ENCODE measurements at regions not wholly inside any gene's neighbourhood (a gene's known extent, or its start where the extent isn't known, plus 50 kb on each side); places are given as distances from the start of the nearest gene placed in this dataset.
"Not testable (repeated sequence)": the region's sequence is repeated elsewhere in the genome, so short reads cannot be mapped to it uniquely, and the experiment has no call there.

GRCh38 chr15:21324720-21325460 is 115.4 kb downstream of the POTEB3 start:
- H3K79me2 ChIP-seq (ENCODE audit: insufficient read depth); in situ Hi-C loops (cut with MboI); H3K36me3 ChIP-seq (ENCODE audit: low read depth); H3K4me3 ChIP-seq; H4K20me1 ChIP-seq (ENCODE audit: insufficient read depth); H3K27ac ChIP-seq; H3K9ac ChIP-seq; H2AFZ ChIP-seq; H3K9me2 ChIP-seq (ENCODE audit: insufficient read depth); H3K27me3 ChIP-seq (replicated peaks; ENCODE audit: insufficient read depth); H3F3A ChIP-seq (ENCODE audit: insufficient read depth); DNase-seq; H3K4me2 ChIP-seq (ENCODE audit: unreplicated experiment); H3K4me1 ChIP-seq (ENCODE audit: insufficient read depth); H3K9me3 ChIP-seq (ENCODE audit: low read depth): not testable (repeated sequence)
- 64 to 82% methylated on average over 2 to 34 of the region's 68 CpGs for WGBS, 2 experiments (ENCODE audit: low coverage in 1 of 2, low lambda C conversion rate in 2 of 2, missing lambda C conversion rate in 2 of 2)

DNA sequence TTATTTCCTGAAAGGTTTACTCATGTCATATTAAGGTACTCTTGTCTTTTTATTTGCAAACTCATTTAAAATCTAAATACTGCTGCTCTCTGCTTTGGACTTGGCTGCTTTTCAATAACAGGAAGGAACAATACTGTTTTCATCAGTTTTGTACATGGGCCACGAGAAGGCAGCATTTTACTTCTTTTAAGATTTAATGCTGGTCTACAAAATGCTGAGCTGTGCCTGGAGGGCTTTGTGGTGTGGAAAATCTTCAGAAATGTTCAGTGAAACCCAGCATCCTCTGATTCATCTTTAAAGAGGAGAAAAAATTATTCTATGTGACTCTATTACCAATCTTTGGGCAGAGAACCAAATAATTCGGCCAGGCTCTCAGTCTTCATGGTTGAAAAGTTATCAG is 155.9 kb downstream of the POTEB3 start:
- H3K27me3 ChIP-seq (replicated peaks; ENCODE audit: insufficient read depth); H3F3A ChIP-seq (ENCODE audit: insufficient read depth); H3K4me2 ChIP-seq (ENCODE audit: unreplicated experiment); H3K36me3 ChIP-seq (ENCODE audit: low read depth); H3K4me1 ChIP-seq (ENCODE audit: insufficient read depth); DNase-seq; H3K9me3 ChIP-seq (ENCODE audit: low read depth); H3K9me2 ChIP-seq (ENCODE audit: insufficient read depth); H3K79me2 ChIP-seq (ENCODE audit: insufficient read depth); H4K20me1 ChIP-seq (ENCODE audit: insufficient read depth); H3K4me3 ChIP-seq; in situ Hi-C loops (cut with MboI); H2AFZ ChIP-seq; H3K27ac ChIP-seq; H3K9ac ChIP-seq: not testable (repeated sequence)
- 5 to 9% methylated on average over 1 of the region's 2 CpGs for WGBS, 2 experiments (ENCODE audit: low coverage in 1 of 2, low lambda C conversion rate in 2 of 2, missing lambda C conversion rate in 2 of 2)

GRCh38 chr15:21283210-21283609 is 157.1 kb downstream of the POTEB3 start:
- H3K36me3 ChIP-seq (ENCODE audit: low read depth); H3K4me3 ChIP-seq; H3K4me2 ChIP-seq (ENCODE audit: unreplicated experiment); H2AFZ ChIP-seq; H3K27me3 ChIP-seq (replicated peaks; ENCODE audit: insufficient read depth); H3K79me2 ChIP-seq (ENCODE audit: insufficient read depth); H4K20me1 ChIP-seq (ENCODE audit: insufficient read depth); H3K27ac ChIP-seq; H3F3A ChIP-seq (ENCODE audit: insufficient read depth); H3K9me3 ChIP-seq (ENCODE audit: low read depth); H3K4me1 ChIP-seq (ENCODE audit: insufficient read depth); in situ Hi-C loops (cut with MboI); H3K9ac ChIP-seq; H3K9me2 ChIP-seq (ENCODE audit: insufficient read depth); DNase-seq: not testable (repeated sequence)
- WGBS, 2 experiments (ENCODE audit: low coverage in 1 of 2, low lambda C conversion rate in 2 of 2, missing lambda C conversion rate in 2 of 2) = no CpG with 5 or more reads among the region's 1 CpG

DNA sequence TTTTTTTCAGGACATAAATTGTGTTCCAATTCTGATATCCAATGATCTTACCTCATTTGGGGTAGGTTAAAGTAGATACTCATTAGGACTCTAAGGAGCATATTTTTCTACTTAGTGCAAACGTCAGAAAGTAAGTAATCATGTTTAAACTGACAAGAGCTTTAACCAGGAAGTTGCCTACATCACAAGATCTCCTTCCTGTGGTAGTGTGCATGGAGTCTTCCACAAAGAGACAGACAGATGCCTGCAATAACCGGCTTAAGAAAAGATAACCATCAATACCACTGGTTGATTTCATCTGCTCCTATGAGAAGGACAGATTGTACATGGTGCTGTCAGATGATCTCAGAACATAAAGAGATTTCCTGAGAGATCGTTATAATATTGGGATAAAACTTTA is 160.0 kb downstream of the POTEB3 start:
- in situ Hi-C loops (cut with MboI); H3K4me3 ChIP-seq; H3K4me2 ChIP-seq (ENCODE audit: unreplicated experiment); H3K9ac ChIP-seq; H3K79me2 ChIP-seq (ENCODE audit: insufficient read depth); H3K27me3 ChIP-seq (replicated peaks; ENCODE audit: insufficient read depth); H3K27ac ChIP-seq; H3K9me3 ChIP-seq (ENCODE audit: low read depth); H3K36me3 ChIP-seq (ENCODE audit: low read depth); H2AFZ ChIP-seq; DNase-seq; H4K20me1 ChIP-seq (ENCODE audit: insufficient read depth); H3F3A ChIP-seq (ENCODE audit: insufficient read depth); H3K4me1 ChIP-seq (ENCODE audit: insufficient read depth); H3K9me2 ChIP-seq (ENCODE audit: insufficient read depth): not testable (repeated sequence)
- no CpG with 5 or more reads among the region's 3 CpGs for WGBS, 2 experiments (ENCODE audit: low coverage in 1 of 2, low lambda C conversion rate in 2 of 2, missing lambda C conversion rate in 2 of 2)

DNA sequence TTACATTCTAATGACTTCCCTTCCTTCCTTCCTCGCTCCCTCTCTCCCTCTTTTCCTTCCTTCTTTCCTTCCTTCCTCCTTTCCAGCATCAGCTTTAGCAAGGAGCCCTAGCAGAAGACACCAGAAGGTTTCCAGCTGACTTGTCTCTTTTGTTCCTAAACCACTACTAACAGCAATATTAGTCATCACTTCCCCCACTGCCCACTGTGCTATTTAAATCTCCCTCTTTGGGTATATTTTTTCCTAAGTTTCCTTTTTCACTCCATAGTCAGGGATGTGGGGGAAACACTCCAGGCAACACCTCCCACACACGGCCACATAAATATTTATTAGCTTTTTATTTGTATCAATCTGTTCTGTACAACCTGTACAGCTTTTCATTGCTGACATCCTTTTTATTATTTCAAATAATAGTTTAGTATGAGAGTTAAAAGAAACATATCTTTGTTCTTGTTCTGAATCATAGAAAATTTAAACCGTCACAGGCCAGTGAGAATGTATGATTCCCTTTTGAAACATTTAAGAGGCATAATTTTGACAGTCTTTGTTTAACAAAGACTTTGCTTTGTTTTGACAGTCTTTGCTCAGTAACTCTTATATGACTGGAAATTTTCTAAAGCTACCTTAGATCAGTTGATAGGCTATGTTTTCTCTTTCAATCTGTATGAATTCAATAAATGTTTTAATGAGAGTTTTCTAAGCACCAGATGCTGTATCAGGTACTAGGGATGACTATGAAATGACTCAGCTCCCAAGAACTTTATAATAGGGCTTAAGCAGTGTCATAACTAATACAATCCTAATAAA is 167.9 kb downstream of the POTEB3 start:
- H3K27ac ChIP-seq; H3K27me3 ChIP-seq (replicated peaks; ENCODE audit: insufficient read depth); H3K4me1 ChIP-seq (ENCODE audit: insufficient read depth); H2AFZ ChIP-seq; H3K36me3 ChIP-seq (ENCODE audit: low read depth); H3K79me2 ChIP-seq (ENCODE audit: insufficient read depth); H3K9ac ChIP-seq; H3K4me3 ChIP-seq; H4K20me1 ChIP-seq (ENCODE audit: insufficient read depth); in situ Hi-C loops (cut with MboI); H3K9me2 ChIP-seq (ENCODE audit: insufficient read depth); H3K9me3 ChIP-seq (ENCODE audit: low read depth); H3F3A ChIP-seq (ENCODE audit: insufficient read depth): not testable (repeated sequence)
- WGBS, 2 experiments (ENCODE audit: low coverage in 1 of 2, low lambda C conversion rate in 2 of 2, missing lambda C conversion rate in 2 of 2) = 20% methylated on average over 3 of the region's 3 CpGs
- peak overlapping the region; percentile 15 for H3K4me2 ChIP-seq (ENCODE audit: unreplicated experiment)
- peak; percentile 32 for DNase-seq

Measured in GM23248 (cell line).